ENCODE measurements at regions not wholly inside any gene's neighbourhood (a gene's known extent, or its start where the extent isn't known, plus 50 kb on each side); places are given as distances from the start of the nearest gene placed in this dataset.
"Not testable (repeated sequence)": the region's sequence is repeated elsewhere in the genome, so short reads cannot be mapped to it uniquely, and the experiment has no call there.

GRCh38 chr3:6060251-6060650 lies 800.7 kb upstream of the GRM7 start:
- DNase-seq: no peak

- no peak for DNase-seq
Observed at GRCh38 chr3:6062261-6063187, 798.4 kb upstream of the GRM7 start.

GRCh38 chr3:6066397-6066796 lies 794.5 kb upstream of the GRM7 start:
- no peak for DNase-seq

- DNase-seq: not testable (repeated sequence)
Observed at GRCh38 chr3:6066868-6067578, 793.9 kb upstream of the GRM7 start.

GRCh38 chr3:6074952-6075351 lies 786.0 kb upstream of the GRM7 start:
- DNase-seq: no peak

- no peak for DNase-seq
Observed at GRCh38 chr3:6078436-6078835, 782.5 kb upstream of the GRM7 start.

GRCh38 chr3:6079011-6079410 lies 781.9 kb upstream of the GRM7 start:
- no peak for DNase-seq

GRCh38 chr3:6079561-6080179 lies 781.2 kb upstream of the GRM7 start:
- DNase-seq: no peak

GRCh38 chr3:6088433-6088832 lies 772.5 kb upstream of the GRM7 start:
- DNase-seq: no peak

GRCh38 chr3:6089780-6090179 lies 771.1 kb upstream of the GRM7 start:
- no peak for DNase-seq

GRCh38 chr3:6091262-6091661 lies 769.7 kb upstream of the GRM7 start:
- DNase-seq: no peak

GRCh38 chr3:6095006-6095405 lies 765.9 kb upstream of the GRM7 start:
- DNase-seq: no peak

- no peak for DNase-seq
Observed at GRCh38 chr3:6097021-6097420, 763.9 kb upstream of the GRM7 start.

- DNase-seq: no peak
Observed at GRCh38 chr3:6097556-6097955, 763.4 kb upstream of the GRM7 start.

GRCh38 chr3:6098516-6099157 lies 762.3 kb upstream of the GRM7 start:
- DNase-seq: no peak

- no peak for DNase-seq
Observed at GRCh38 chr3:6099458-6100075, 761.3 kb upstream of the GRM7 start.

GRCh38 chr3:6105187-6105586 lies 755.7 kb upstream of the GRM7 start:
- no peak for DNase-seq

- no peak for DNase-seq
Observed at GRCh38 chr3:6108957-6109356, 752.0 kb upstream of the GRM7 start.

- no peak for DNase-seq
Observed at GRCh38 chr3:6110451-6110850, 750.5 kb upstream of the GRM7 start.

GRCh38 chr3:6112546-6112945 lies 748.4 kb upstream of the GRM7 start:
- DNase-seq: no peak

- no peak for DNase-seq
Observed at GRCh38 chr3:6113338-6113737, 747.6 kb upstream of the GRM7 start.

GRCh38 chr3:6119367-6119766 lies 741.5 kb upstream of the GRM7 start:
- DNase-seq: no peak

GRCh38 chr3:6120786-6121185 lies 740.1 kb upstream of the GRM7 start:
- DNase-seq: no peak

All from CD4-positive, alpha-beta T cell treated with Interleukin-4 for 4 hours (primary cell).